ENCODE measurements at regions not wholly inside any gene's neighbourhood (a gene's known extent, or its start where the extent isn't known, plus 50 kb on each side); places are given as distances from the start of the nearest gene placed in this dataset.
"Not testable (repeated sequence)": the region's sequence is repeated elsewhere in the genome, so short reads cannot be mapped to it uniquely, and the experiment has no call there.

GRCh38 chr19:20276732-20277082, 109.7 kb downstream of the ZNF486 start:
- TF ChIP-seq MXI1 (IDR thresholded peaks at IDR 0.05; ENCODE audit: borderline replicate concordance, low read depth, low read length); POLR2A (IDR thresholded peaks at IDR 0.05; ENCODE audit: low read depth, low read length); CTCF (conservative IDR thresholded peaks at IDR 0.05; ENCODE audit: low read depth, low read length); CEBPB (IDR thresholded peaks at IDR 0.05; ENCODE audit: low read depth, low read length); RAD21 (IDR thresholded peaks at IDR 0.05; ENCODE audit: low read length); SMC3 (IDR thresholded peaks at IDR 0.05; ENCODE audit: low read depth, low read length); NFE2L2 (IDR thresholded peaks at IDR 0.05; ENCODE audit: low read depth, low read length); RFX5 (IDR thresholded peaks at IDR 0.05; ENCODE audit: low read depth, low read length); MAZ (IDR thresholded peaks at IDR 0.05; ENCODE audit: borderline replicate concordance, low read depth, low read length); CHD1 (IDR thresholded peaks at IDR 0.05; ENCODE audit: low read depth, low read length); USF2 (IDR thresholded peaks at IDR 0.05; ENCODE audit: low read depth, low read length): not testable (repeated sequence)
